AG09319 (cell line): ENCODE measurements at regions not wholly inside any gene's neighbourhood (a gene's known extent, or its start where the extent isn't known, plus 50 kb on each side); places are given as distances from the start of the nearest gene placed in this dataset.

Source experiments
- DNase-seq: peaks from one replicate; pipeline ENCODE4 v3.0.0-alpha.2; 2010; ENCODE audit warnings: low read depth; ENCODE audit errors: extremely low read depth
- CTCF ChIP-seq: IDR thresholded peaks from 2 replicates; pipeline ENCODE4 v1.5.1; 2011; ENCODE audit warnings: low read depth, mild to moderate bottlenecking, inconsistent platforms, low read length, moderate library complexity

- TF ChIP-seq CTCF: no peak
- no peak for DNase-seq
These were observed 190.3 kb upstream of the NAV3 start for GRCh38 chr12:77640356-77640755.

- no peak for TF ChIP-seq CTCF
- no peak for DNase-seq
These were observed 199.8 kb upstream of the NAV3 start for GRCh38 chr12:77630790-77631445.

- DNase-seq: no peak
- TF ChIP-seq CTCF: no peak
These were observed 200.3 kb upstream of the NAV3 start for GRCh38 chr12:77630344-77630743.

- DNase-seq: no peak
- TF ChIP-seq CTCF: no peak
These were observed 201.6 kb upstream of the NAV3 start for GRCh38 chr12:77629141-77629540.

GRCh38 chr12:77625441-77625840 is 205.3 kb upstream of the NAV3 start:
- DNase-seq: peak; percentile 74
- no peak for TF ChIP-seq CTCF

- no peak for TF ChIP-seq CTCF
- no peak for DNase-seq
These were observed 211.3 kb upstream of the NAV3 start for GRCh38 chr12:77619425-77619824.

- DNase-seq: no peak
- TF ChIP-seq CTCF: no peak
These were observed 212.9 kb upstream of the NAV3 start for GRCh38 chr12:77617818-77618217.
